PC-3 (cell line): ENCODE measurements at regions not wholly inside any gene's neighbourhood (a gene's known extent, or its start where the extent isn't known, plus 50 kb on each side); places are given as distances from the start of the nearest gene placed in this dataset.

ENCODE experiments used
- ATAC-seq: fragments of 200-7000 bp; cut with Tn5 transposase; 2 replicates; pipeline ENCODE4 v1.9.1; 2020; ENCODE audit warnings: mild to moderate bottlenecking, moderate library complexity
- BruUV-seq: library from RNA; stranded (reverse); fragments of 400-500 nt; replicated peaks from 2 replicates; lab custom pipeline; 2021; lab: Mats Ljungman, UMichigan
- CTCF ChIA-PET: fragments of 300-600 bp; sonication (Branson Sonifier 250); formaldehyde crosslinking; loops from one replicate; lab custom pipeline; 2022; ENCODE audit warnings: antibody characterized with exemption; lab: Charles Lee
- POLR2A ChIA-PET: fragments of 300-600 bp; sonication (Branson Sonifier 250); formaldehyde crosslinking; loops from one replicate; lab custom pipeline; 2022; ENCODE audit warnings: antibody characterized with exemption; ENCODE audit not compliant: unreplicated experiment; lab: Charles Lee
- DNase-seq: peaks from one replicate; pipeline ENCODE4 v3.0.0-alpha.2; 2015
- H2AFZ ChIP-seq: fragments of 300-600 bp; sonication (generic); 2 replicates; pipeline ENCODE4 v1.6.0; 2016; ENCODE audit warnings: antibody characterized with exemption, low read length
- H3F3A ChIP-seq: fragments of 300-600 bp; sonication (generic); one replicate; pipeline ENCODE4 v1.6.0; 2017; ENCODE audit warnings: antibody characterized with exemption, low read length, control low read depth, mild to moderate bottlenecking; ENCODE audit not compliant: unreplicated experiment
- H3K27ac ChIP-seq: fragments of 300-600 bp; sonication (generic); 2 replicates; pipeline ENCODE4 v1.5.1; 2016; ENCODE audit warnings: mild to moderate bottlenecking, low read length
- H3K27me3 ChIP-seq: fragments of 300-600 bp; sonication (generic); 2 replicates; pipeline ENCODE4 v1.6.1; 2016; ENCODE audit warnings: low read length, mixed read lengths
- H3K36me3 ChIP-seq: fragments of 300-600 bp; sonication (generic); 2 replicates; pipeline ENCODE4 v1.6.1; 2016; ENCODE audit warnings: low read depth, mixed run types, low read length, mixed read lengths
- H3K4me1 ChIP-seq: fragments of 300-600 bp; sonication (generic); 2 replicates; pipeline ENCODE4 v1.5.1; 2016; ENCODE audit warnings: low read length; ENCODE audit not compliant: insufficient read depth
- H3K4me2 ChIP-seq: fragments of 300-600 bp; sonication (generic); 2 replicates; pipeline ENCODE4 v1.6.0; 2016; ENCODE audit warnings: low read length
- H3K4me3 ChIP-seq: fragments of 300-600 bp; sonication (generic); 2 replicates; pipeline ENCODE4 v1.5.1; 2016; ENCODE audit warnings: mild to moderate bottlenecking, low read length, mixed read lengths
- H3K79me2 ChIP-seq: fragments of 300-600 bp; sonication (generic); 2 replicates; pipeline ENCODE4 v1.6.1; 2017; ENCODE audit warnings: low read length, mixed read lengths
- H3K9ac ChIP-seq: fragments of 300-600 bp; sonication (generic); 2 replicates; pipeline ENCODE4 v1.6.0; 2016; ENCODE audit warnings: mild to moderate bottlenecking, low read length
- H3K9me2 ChIP-seq: fragments of 300-600 bp; sonication (generic); replicated peaks from 2 replicates; pipeline ENCODE4 v1.6.1; 2016; ENCODE audit warnings: mixed run types, low read length, mixed read lengths
- H3K9me3 ChIP-seq: fragments of 300-600 bp; sonication (generic); 2 replicates; pipeline ENCODE4 v1.6.1; 2016; ENCODE audit warnings: low read length, mixed read lengths
- H4K20me1 ChIP-seq: fragments of 300-600 bp; sonication (generic); 2 replicates; pipeline ENCODE4 v1.6.1; 2016; ENCODE audit warnings: low read length, mixed read lengths
- CTCF ChIP-seq: fragments of 300-600 bp; sonication (generic); conservative IDR thresholded peaks from 2 replicates; pipeline ENCODE4 v1.5.1; 2017; ENCODE audit warnings: antibody characterized with exemption, low read depth, mild to moderate bottlenecking, low read length
- EZH2 ChIP-seq: fragments of 300-600 bp; sonication (generic); IDR thresholded peaks from one replicate; pipeline ENCODE4 v1.6.1; 2017; ENCODE audit warnings: antibody characterized with exemption, mild to moderate bottlenecking, low read length; ENCODE audit not compliant: unreplicated experiment
- EZH2phosphoT487 ChIP-seq: fragments of 300-600 bp; sonication (generic); IDR thresholded peaks from 2 replicates; pipeline ENCODE4 v1.6.1; 2018; ENCODE audit warnings: mild to moderate bottlenecking, antibody characterized with exemption, low read length, borderline replicate concordance
- intact Hi-C: fragments of 100-400 bp; cut with micrococcal nuclease; formaldehyde crosslinking; loops from 2 replicates; pipeline ENCODE4 v1.9.0; 2023

- no peaks in the 10 kb centered on the region for H3F3A ChIP-seq
- POLR2A ChIA-PET: no interaction called here
- no peak overlapping the region for H3K9ac ChIP-seq
- H3K9me3 ChIP-seq: no peaks in the 10 kb centered on the region
- no peak overlapping the region for H2AFZ ChIP-seq
- intact Hi-C loops: no loop called here
- DNase-seq (peak; percentile 74), ATAC-seq (peak; percentile 53)
- TF ChIP-seq EZH2 (no peak), EZH2phosphoT487 (no peak), CTCF (no peak)
- H3K4me2 ChIP-seq: no peak overlapping the region
- H3K9me2 ChIP-seq: no peaks in the 10 kb centered on the region
- CTCF ChIA-PET: no interaction called here
- no peaks in the 10 kb centered on the region for H3K27me3 ChIP-seq
- BruUV-seq: no TSS peak
- H3K79me2 ChIP-seq: no peaks in the 10 kb centered on the region
- H3K4me3 ChIP-seq: no peak overlapping the region
- H3K27ac ChIP-seq: no peak overlapping the region
- H3K4me1 ChIP-seq: peaks cover 24% of the 10 kb centered on the region
- H4K20me1 ChIP-seq: no peaks in the 10 kb centered on the region
- no peaks in the 10 kb centered on the region for H3K36me3 ChIP-seq
These were observed 104.0 kb downstream of the ABHD5 start for GRCh38 chr3:43794776-43795175.

GRCh38 chr3:43795491-43795890 lies 104.8 kb downstream of the ABHD5 start:
- H3K9me2 ChIP-seq: no peaks in the 10 kb centered on the region
- no peak overlapping the region for H2AFZ ChIP-seq
- H3K4me3 ChIP-seq: no peak overlapping the region
- intact Hi-C loops: no loop called here
- H3K9me3 ChIP-seq: no peaks in the 10 kb centered on the region
- H3K4me1 ChIP-seq: peaks cover 24% of the 10 kb centered on the region
- no peak overlapping the region for H3K27ac ChIP-seq
- no TSS peak for BruUV-seq
- no peak overlapping the region for H3K9ac ChIP-seq
- no peaks in the 10 kb centered on the region for H4K20me1 ChIP-seq
- no peak overlapping the region for H3K4me2 ChIP-seq
- CTCF ChIA-PET: no interaction called here
- no peaks in the 10 kb centered on the region for H3K27me3 ChIP-seq
- ATAC-seq: no peak
- H3F3A ChIP-seq: no peaks in the 10 kb centered on the region
- DNase-seq: no peak
- POLR2A ChIA-PET: no interaction called here
- no peaks in the 10 kb centered on the region for H3K36me3 ChIP-seq
- H3K79me2 ChIP-seq: no peaks in the 10 kb centered on the region
- TF ChIP-seq EZH2 (no peak), CTCF (no peak), EZH2phosphoT487 (no peak)

GRCh38 chr3:43796041-43796596 lies 105.4 kb downstream of the ABHD5 start:
- no peak overlapping the region for H3K4me2 ChIP-seq
- H4K20me1 ChIP-seq: no peaks in the 10 kb centered on the region
- intact Hi-C loops: no loop called here
- no peaks in the 10 kb centered on the region for H3K79me2 ChIP-seq
- CTCF ChIA-PET: no interaction called here
- no TSS peak for BruUV-seq
- no peak overlapping the region for H3K27ac ChIP-seq
- no peak overlapping the region for H3K4me3 ChIP-seq
- no peaks in the 10 kb centered on the region for H3K9me3 ChIP-seq
- H3F3A ChIP-seq: no peaks in the 10 kb centered on the region
- no peaks in the 10 kb centered on the region for H3K9me2 ChIP-seq
- peak; percentile 98 for ATAC-seq
- no peak overlapping the region for H3K9ac ChIP-seq
- no peaks in the 10 kb centered on the region for H3K27me3 ChIP-seq
- POLR2A ChIA-PET: no interaction called here
- DNase-seq: peak; percentile 79
- no peak for TF ChIP-seq EZH2
- no peak overlapping the region for H2AFZ ChIP-seq
- H3K4me1 ChIP-seq: peaks cover 24% of the 10 kb centered on the region
- no peaks in the 10 kb centered on the region for H3K36me3 ChIP-seq
